Parathyroid adenoma (tissue), 2 donors: ENCODE measurements at regions not wholly inside any gene's neighbourhood (a gene's known extent, or its start where the extent isn't known, plus 50 kb on each side); places are given as distances from the start of the nearest gene placed in this dataset.
"Not testable (repeated sequence)": the region's sequence is repeated elsewhere in the genome, so short reads cannot be mapped to it uniquely, and the experiment has no call there.

Experiments
- H2AFZ ChIP-seq: fragments of 300-600 bp; sonication (generic); one replicate; pipeline ENCODE4 v1.7.0; 2017; ENCODE audit warnings: antibody characterized with exemption, mild to moderate bottlenecking
- H3K27ac ChIP-seq: fragments of 300-600 bp; sonication (generic); one replicate; pipeline ENCODE4 v1.7.0; 2017
- H3K27me3 ChIP-seq: fragments of 300-600 bp; sonication (generic); one replicate; pipeline ENCODE4 v1.7.0; 2017; ENCODE audit warnings: low read length; ENCODE audit not compliant: control insufficient read depth, insufficient read depth
- H3K36me3 ChIP-seq: fragments of 300-600 bp; sonication (generic); one replicate; pipeline ENCODE4 v1.7.0; 2017; ENCODE audit warnings: low read length; ENCODE audit not compliant: control insufficient read depth, insufficient read depth
- H3K4me1 ChIP-seq: fragments of 300-600 bp; sonication (generic); one replicate; pipeline ENCODE4 v1.7.0; 2017; ENCODE audit warnings: control low read depth
- H3K4me2 ChIP-seq: fragments of 300-600 bp; sonication (generic); one replicate; pipeline ENCODE4 v1.7.0; 2017; ENCODE audit warnings: low read length
- H3K4me3 ChIP-seq: fragments of 300-600 bp; sonication (generic); one replicate; pipeline ENCODE4 v1.7.0; 2017; ENCODE audit warnings: low read depth, low read length
- H3K79me2 ChIP-seq: fragments of 300-600 bp; sonication (generic); one replicate; pipeline ENCODE4 v1.7.0; 2017; ENCODE audit warnings: control low read depth
- H3K9ac ChIP-seq: fragments of 300-600 bp; sonication (generic); one replicate; pipeline ENCODE4 v1.7.0; 2017; ENCODE audit warnings: mild to moderate bottlenecking
- H3K9me3 ChIP-seq: fragments of 300-600 bp; sonication (generic); one replicate; pipeline ENCODE4 v1.7.0; 2017; ENCODE audit warnings: low read length; ENCODE audit not compliant: control insufficient read depth
- CTCF ChIP-seq: fragments of 300-600 bp; sonication (generic); IDR thresholded peaks from one replicate; pipeline ENCODE4 v1.7.0; 2017; ENCODE audit warnings: antibody characterized with exemption, mild to moderate bottlenecking
- donor health status: primary hyperparathyroidism.

- H2AFZ ChIP-seq = no peak overlapping the region
- H3K9me3 ChIP-seq = no peaks in the 10 kb centered on the region
- H3K27ac ChIP-seq = no peak overlapping the region
- no peak overlapping the region for H3K4me2 ChIP-seq
- H3K27me3 ChIP-seq = no peaks in the 10 kb centered on the region
- H3K36me3 ChIP-seq = no peaks in the 10 kb centered on the region
- peaks cover 17% of the 10 kb centered on the region for H3K4me1 ChIP-seq
- no peak overlapping the region for H3K4me3 ChIP-seq
- H3K9ac ChIP-seq = no peak overlapping the region
- no peak for TF ChIP-seq CTCF
- H3K79me2 ChIP-seq = no peaks in the 10 kb centered on the region
Observed at GRCh38 chr6:10082385-10082784, 332.5 kb downstream of the TFAP2A start.

- Histone ChIP-seq H3K27me3 (no peaks in the 10 kb centered on the region), H3K79me2 (no peaks in the 10 kb centered on the region), H3K27ac (no peak overlapping the region), H3K4me3 (no peak overlapping the region), H3K4me2 (no peak overlapping the region), H2AFZ (no peak overlapping the region), H3K9me3 (no peaks in the 10 kb centered on the region), H3K9ac (no peak overlapping the region), H3K36me3 (no peaks in the 10 kb centered on the region), H3K4me1 (peaks cover 17% of the 10 kb centered on the region)
- TF ChIP-seq CTCF = no peak
Observed at GRCh38 chr6:10081957-10082356, 332.9 kb downstream of the TFAP2A start.

GRCh38 chr6:10081075-10081474 lies 333.8 kb downstream of the TFAP2A start:
- H3K4me2 ChIP-seq = no peak overlapping the region
- no peaks in the 10 kb centered on the region for H3K36me3 ChIP-seq
- H3K4me3 ChIP-seq = no peak overlapping the region
- peaks cover 17% of the 10 kb centered on the region for H3K4me1 ChIP-seq
- H2AFZ ChIP-seq = no peak overlapping the region
- no peaks in the 10 kb centered on the region for H3K27me3 ChIP-seq
- TF ChIP-seq CTCF = no peak
- no peak overlapping the region for H3K27ac ChIP-seq
- no peaks in the 10 kb centered on the region for H3K9me3 ChIP-seq
- H3K79me2 ChIP-seq = no peaks in the 10 kb centered on the region
- H3K9ac ChIP-seq = no peak overlapping the region

GRCh38 chr6:10080561-10080960 lies 334.3 kb downstream of the TFAP2A start:
- no peak overlapping the region for H3K4me2 ChIP-seq
- no peak overlapping the region for H3K27ac ChIP-seq
- no peak overlapping the region for H3K4me3 ChIP-seq
- H3K4me1 ChIP-seq = peaks cover 17% of the 10 kb centered on the region
- no peaks in the 10 kb centered on the region for H3K79me2 ChIP-seq
- H3K9ac ChIP-seq = no peak overlapping the region
- H2AFZ ChIP-seq = no peak overlapping the region
- TF ChIP-seq CTCF = no peak
- H3K36me3 ChIP-seq = no peaks in the 10 kb centered on the region
- no peaks in the 10 kb centered on the region for H3K9me3 ChIP-seq
- H3K27me3 ChIP-seq = no peaks in the 10 kb centered on the region

- Histone ChIP-seq H3K9ac (no peak overlapping the region), H3K4me3 (no peak overlapping the region), H3K4me2 (peak overlapping the region; percentile 23), H3K9me3 (no peaks in the 10 kb centered on the region), H2AFZ (no peak overlapping the region), H3K27me3 (no peaks in the 10 kb centered on the region), H3K4me1 (peaks cover 17% of the 10 kb centered on the region), H3K27ac (peak overlapping the region; percentile 55), H3K79me2 (no peaks in the 10 kb centered on the region), H3K36me3 (no peaks in the 10 kb centered on the region)
- no peak for TF ChIP-seq CTCF
Observed at GRCh38 chr6:10078581-10078980, 336.3 kb downstream of the TFAP2A start.

- H3K4me2 ChIP-seq, H3K9ac ChIP-seq, H3K79me2 ChIP-seq, H3K36me3 ChIP-seq, H2AFZ ChIP-seq, H3K4me3 ChIP-seq, H3K9me3 ChIP-seq, H3K27me3 ChIP-seq, H3K27ac ChIP-seq: not testable (repeated sequence)
- H3K4me1 ChIP-seq = peaks cover 17% of the 10 kb centered on the region
Observed at GRCh38 chr6:10074726-10075125, 340.1 kb downstream of the TFAP2A start.
